Activated naive CD4-positive, alpha-beta T cell treated with anti-CD3 and anti-CD28 coated beads, Interleukin-2, amount 10 ng/mL, durations not matched to agents 7 days and 5 days (primary cell): ENCODE measurements at regions not wholly inside any gene's neighbourhood (a gene's known extent, or its start where the extent isn't known, plus 50 kb on each side); places are given as distances from the start of the nearest gene placed in this dataset.

Experiments
- CTCF ChIA-PET: fragments of 350-600 bp; sonication (Branson Sonifier 250); formaldehyde crosslinking; loops from one replicate; lab custom pipeline; 2021; ENCODE audit warnings: antibody characterized with exemption; lab: Charles Lee
- DNase-seq: peaks from one replicate; pipeline ENCODE4 v3.0.0-alpha.2; 2020
- H3K27ac Mint-ChIP-seq: one replicate; pipeline ENCODE4 v1.8.0; 2021; ENCODE audit warnings: mild to moderate bottlenecking, moderate library complexity, mixed read lengths
- H3K27me3 Mint-ChIP-seq: one replicate; pipeline ENCODE4 v1.8.0; 2021; ENCODE audit warnings: mild to moderate bottlenecking, mixed read lengths
- H3K36me3 Mint-ChIP-seq: one replicate; pipeline ENCODE4 v1.8.0; 2021; ENCODE audit warnings: mixed read lengths
- H3K4me1 Mint-ChIP-seq: one replicate; pipeline ENCODE4 v1.8.0; 2021; ENCODE audit warnings: mixed read lengths
- H3K4me3 Mint-ChIP-seq: one replicate; pipeline ENCODE4 v1.8.0; 2021; ENCODE audit warnings: mild to moderate bottlenecking, moderate library complexity, mixed read lengths
- H3K9me3 Mint-ChIP-seq: one replicate; pipeline ENCODE4 v1.8.0; 2021; ENCODE audit warnings: mixed read lengths

DNA sequence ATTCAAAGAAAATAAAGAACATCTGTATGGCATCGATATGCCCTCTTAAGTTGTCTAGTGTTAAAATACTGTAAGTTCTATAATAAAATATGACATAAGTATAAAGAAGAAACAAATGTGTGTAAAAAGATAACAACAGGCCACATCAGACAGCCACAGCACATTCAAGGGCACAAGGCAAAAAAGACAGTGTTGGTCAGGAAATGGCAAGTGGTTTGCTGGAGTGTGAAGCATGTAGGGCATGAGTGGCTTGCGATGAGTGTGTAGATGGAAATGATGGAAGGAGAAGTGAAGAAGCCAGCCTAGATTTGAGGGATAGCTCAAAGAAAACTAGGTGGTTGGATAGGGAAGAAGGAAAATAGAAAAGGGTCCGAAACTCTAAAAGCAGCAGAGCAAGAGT is 341.6 kb downstream of the CRPPA start:
- no peaks in the 10 kb centered on the region for H3K36me3 Mint-ChIP-seq
- no peak for DNase-seq
- no peaks in the 10 kb centered on the region for H3K4me1 Mint-ChIP-seq
- CTCF ChIA-PET: interaction anchor here (4.2 kb wide), 1 partner anchor 485 kb away, joined by 26 read pairs; no protein-coding TSS in a partner anchor
- H3K27me3 Mint-ChIP-seq: no peaks in the 10 kb centered on the region
- H3K27ac Mint-ChIP-seq: no peak overlapping the region
- no peak overlapping the region for H3K4me3 Mint-ChIP-seq
- H3K9me3 Mint-ChIP-seq: no peaks in the 10 kb centered on the region

DNA sequence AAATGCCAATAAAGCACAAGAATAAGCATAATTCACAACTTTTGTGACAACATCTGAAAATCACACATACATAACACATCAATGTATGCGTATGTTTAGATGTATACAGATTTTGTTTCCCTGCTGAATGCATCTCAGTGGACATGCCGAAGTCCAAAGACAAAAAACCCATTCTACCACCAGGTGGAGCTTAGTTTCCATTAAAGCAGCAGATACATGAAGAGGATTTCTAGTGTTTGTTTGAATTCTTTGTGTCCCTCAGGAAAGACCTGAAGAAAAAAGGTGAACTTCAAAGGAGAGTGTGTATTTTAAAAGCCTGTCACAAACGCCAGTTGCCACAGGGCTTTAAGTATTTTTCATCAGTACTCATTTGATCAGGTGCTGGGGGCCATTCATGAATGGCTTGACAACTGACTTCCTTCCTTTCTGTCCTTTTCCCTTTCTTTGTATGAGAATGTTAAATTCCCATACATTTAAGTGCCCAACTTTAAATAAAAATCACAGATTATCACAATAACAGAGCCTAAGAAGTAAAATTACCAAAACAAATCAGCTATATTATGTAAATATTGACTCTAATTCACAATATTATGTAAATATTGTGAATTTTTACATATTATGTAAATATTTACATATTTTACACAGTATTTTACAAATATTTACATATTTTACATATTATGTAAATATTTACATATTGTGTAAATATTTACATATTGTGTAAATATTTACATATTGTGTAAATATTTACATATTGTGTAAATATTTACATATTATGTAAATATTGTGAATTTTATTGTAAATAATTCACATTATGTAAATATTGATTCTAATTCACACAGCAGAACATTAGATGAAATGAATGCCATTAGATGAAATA is 343.0 kb downstream of the CRPPA start:
- CTCF ChIA-PET: interaction anchor here (0.6 to 4.2 kb wide), 4 partner anchors 9 to 486 kb away, joined by 3 to 26 read pairs (median 4); no protein-coding TSS in a partner anchor
- peak; percentile 32 for DNase-seq
- H3K27ac Mint-ChIP-seq: no peak overlapping the region
- no peak overlapping the region for H3K4me3 Mint-ChIP-seq
- no peaks in the 10 kb centered on the region for H3K36me3 Mint-ChIP-seq
- H3K4me1 Mint-ChIP-seq: no peaks in the 10 kb centered on the region
- no peaks in the 10 kb centered on the region for H3K27me3 Mint-ChIP-seq
- no peaks in the 10 kb centered on the region for H3K9me3 Mint-ChIP-seq

DNA sequence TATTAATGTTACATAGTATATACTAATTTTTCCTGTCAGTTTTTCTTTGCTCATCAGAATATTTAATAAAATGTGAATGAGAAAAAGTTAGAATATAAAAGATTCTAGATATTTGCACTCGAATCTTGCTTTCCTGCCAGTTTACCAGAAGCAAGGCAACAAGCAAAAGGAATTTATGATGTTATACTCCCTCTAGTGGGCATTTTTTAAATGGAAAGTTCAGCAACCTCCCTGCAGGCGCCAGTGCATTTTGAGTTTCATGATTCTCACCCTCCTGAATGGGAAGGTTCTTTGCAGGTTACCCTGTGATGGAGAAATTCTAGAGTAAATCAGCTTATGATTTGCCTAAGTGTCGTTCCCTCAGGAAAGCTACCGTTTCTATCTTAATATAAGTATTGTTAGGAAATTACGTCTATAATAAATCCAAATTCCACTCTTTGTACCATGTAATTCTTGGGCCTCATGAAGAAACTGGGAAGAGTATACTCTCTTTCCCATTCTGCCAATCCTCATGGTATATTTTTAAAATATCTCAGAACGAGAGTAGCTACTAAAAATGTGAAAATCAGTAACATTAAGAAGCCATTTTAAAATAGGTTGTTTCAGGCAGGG is 350.0 kb downstream of the CRPPA start:
- H3K36me3 Mint-ChIP-seq: no peaks in the 10 kb centered on the region
- no peaks in the 10 kb centered on the region for H3K9me3 Mint-ChIP-seq
- no peaks in the 10 kb centered on the region for H3K27me3 Mint-ChIP-seq
- peak; percentile 19 for DNase-seq
- CTCF ChIA-PET: interaction anchor here (1.3 kb wide), 1 partner anchor 1055 kb away, joined by 3 read pairs; no protein-coding TSS in a partner anchor
- H3K4me1 Mint-ChIP-seq: no peaks in the 10 kb centered on the region
- no peak overlapping the region for H3K27ac Mint-ChIP-seq
- no peak overlapping the region for H3K4me3 Mint-ChIP-seq

DNA sequence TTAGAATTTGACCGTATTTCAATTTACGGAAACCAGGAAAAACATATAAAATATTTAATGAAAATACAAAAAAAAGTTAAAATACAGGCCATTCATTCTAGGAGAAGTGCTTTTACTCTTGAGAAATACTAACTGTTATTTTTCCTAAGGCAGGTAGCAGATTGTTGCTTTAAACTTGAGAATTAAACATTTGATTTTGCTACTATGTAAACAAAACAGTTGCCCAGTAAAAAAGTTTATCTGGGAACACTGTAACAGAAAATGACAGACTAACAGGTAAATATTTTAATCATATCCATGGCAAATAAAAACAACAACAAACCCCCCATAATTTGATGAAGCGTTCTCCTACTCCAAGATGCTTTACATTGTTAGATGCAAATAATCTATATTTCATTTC is 350.5 kb downstream of the CRPPA start:
- no peaks in the 10 kb centered on the region for H3K9me3 Mint-ChIP-seq
- no peaks in the 10 kb centered on the region for H3K27me3 Mint-ChIP-seq
- DNase-seq: no peak
- no peak overlapping the region for H3K4me3 Mint-ChIP-seq
- no peaks in the 10 kb centered on the region for H3K36me3 Mint-ChIP-seq
- CTCF ChIA-PET: interaction anchor here (1.3 kb wide), 1 partner anchor 1055 kb away, joined by 3 read pairs; no protein-coding TSS in a partner anchor
- no peak overlapping the region for H3K27ac Mint-ChIP-seq
- H3K4me1 Mint-ChIP-seq: no peaks in the 10 kb centered on the region

DNA sequence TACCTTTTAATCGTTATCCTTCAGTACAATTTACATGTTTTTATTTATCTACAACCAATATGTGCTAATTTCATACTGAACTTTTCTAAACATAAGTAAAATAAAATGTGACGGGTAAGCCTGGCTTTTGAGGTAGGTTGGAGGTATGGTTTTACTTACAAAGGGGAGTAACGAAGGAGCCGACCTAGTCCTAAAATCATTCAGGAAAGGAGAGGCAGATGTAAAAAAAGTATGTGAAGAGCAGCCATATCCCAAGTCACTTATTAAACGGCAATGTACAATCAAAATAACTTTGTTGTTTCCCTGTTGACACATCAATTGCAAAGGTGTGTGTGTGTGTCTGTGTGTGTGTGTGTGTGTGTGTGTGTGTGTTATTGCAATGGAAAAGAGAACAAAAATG is 351.3 kb downstream of the CRPPA start:
- DNase-seq: no peak
- H3K27me3 Mint-ChIP-seq: no peaks in the 10 kb centered on the region
- H3K4me1 Mint-ChIP-seq: no peaks in the 10 kb centered on the region
- H3K36me3 Mint-ChIP-seq: no peaks in the 10 kb centered on the region
- no peak overlapping the region for H3K4me3 Mint-ChIP-seq
- no peak overlapping the region for H3K27ac Mint-ChIP-seq
- H3K9me3 Mint-ChIP-seq: no peaks in the 10 kb centered on the region
- CTCF ChIA-PET: interaction anchor here (1.3 kb wide), 1 partner anchor 1054 kb away, joined by 3 read pairs; no protein-coding TSS in a partner anchor

DNA sequence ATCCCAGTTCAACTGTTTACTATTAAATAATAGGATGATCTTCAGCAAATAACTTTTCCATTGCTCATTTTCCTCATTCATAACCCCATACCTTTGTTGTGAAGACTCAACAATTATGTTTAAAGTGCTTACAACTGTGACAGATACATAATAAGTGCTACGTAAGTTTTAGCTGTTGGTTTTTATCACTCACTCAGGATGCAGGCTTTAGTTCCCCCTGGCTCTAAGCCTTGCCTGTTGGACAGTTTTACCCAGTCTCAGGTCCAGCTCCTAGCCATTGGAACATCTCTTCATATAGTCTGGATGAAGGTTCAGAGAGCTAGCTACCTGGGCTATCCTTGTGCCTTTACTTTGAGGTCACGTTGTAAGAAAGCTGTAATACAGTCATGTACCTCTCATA is 353.2 kb downstream of the CRPPA start:
- Mint-ChIP-seq H3K36me3 (no peaks in the 10 kb centered on the region), H3K27me3 (no peaks in the 10 kb centered on the region), H3K4me3 (no peak overlapping the region), H3K4me1 (no peaks in the 10 kb centered on the region), H3K9me3 (no peaks in the 10 kb centered on the region), H3K27ac (no peak overlapping the region)
- no peak for DNase-seq
- CTCF ChIA-PET: no interaction called here

DNA sequence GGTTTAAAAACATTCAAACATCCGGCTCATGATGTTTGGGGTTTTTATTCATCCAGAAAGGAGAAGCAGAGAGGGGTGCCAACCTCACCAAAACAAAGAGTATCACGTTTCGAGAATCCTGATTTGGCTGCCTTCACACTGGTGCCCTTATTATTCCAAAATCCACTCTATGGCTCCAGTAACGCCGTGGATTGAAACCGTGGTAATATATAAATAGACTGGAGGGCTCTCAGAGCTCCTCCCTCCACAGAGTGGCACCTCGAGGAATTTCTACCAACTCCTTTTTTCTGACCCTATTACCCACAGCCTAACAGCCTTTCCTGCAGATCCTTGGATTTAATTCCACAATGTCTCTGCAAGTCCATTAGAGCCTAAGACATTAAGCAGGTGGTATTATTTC is 353.6 kb downstream of the CRPPA start:
- Mint-ChIP-seq H3K4me3 (no peak overlapping the region), H3K27me3 (no peaks in the 10 kb centered on the region), H3K36me3 (no peaks in the 10 kb centered on the region), H3K27ac (no peak overlapping the region), H3K4me1 (no peaks in the 10 kb centered on the region), H3K9me3 (no peaks in the 10 kb centered on the region)
- DNase-seq: no peak
- CTCF ChIA-PET: no interaction called here

DNA sequence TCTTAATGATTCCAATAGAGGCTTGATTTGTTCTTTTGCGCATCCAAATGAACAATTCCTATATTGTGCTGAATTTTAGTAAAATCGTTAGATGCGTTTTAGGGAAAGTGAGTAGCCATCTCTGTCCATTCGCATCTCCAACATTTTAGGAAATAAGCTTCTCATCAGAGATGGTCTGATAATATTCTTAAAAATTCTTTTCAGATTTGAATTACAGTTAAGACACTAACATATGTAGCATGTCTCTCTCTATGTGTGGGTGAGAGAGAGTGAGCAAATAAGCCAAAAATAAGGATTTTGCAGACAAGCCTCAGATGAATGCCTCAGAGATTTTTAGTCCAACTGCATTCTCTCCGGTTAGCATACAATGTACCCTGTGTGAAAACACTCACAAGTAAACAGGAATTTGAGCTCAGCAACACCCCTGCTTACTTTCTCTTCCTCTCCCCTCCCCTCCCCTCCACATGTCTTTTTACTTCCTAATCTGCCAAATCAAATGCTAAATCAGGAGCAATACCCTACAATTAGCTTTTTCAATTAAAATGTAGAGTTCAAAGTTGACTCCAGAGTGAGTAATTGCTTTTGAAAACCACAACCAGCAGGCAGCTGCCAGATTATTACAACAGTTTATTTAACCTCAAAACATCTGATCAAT is 354.4 kb downstream of the CRPPA start:
- DNase-seq: no peak
- H3K9me3 Mint-ChIP-seq: no peaks in the 10 kb centered on the region
- H3K4me1 Mint-ChIP-seq: no peaks in the 10 kb centered on the region
- H3K27me3 Mint-ChIP-seq: no peaks in the 10 kb centered on the region
- H3K4me3 Mint-ChIP-seq: no peak overlapping the region
- H3K27ac Mint-ChIP-seq: no peak overlapping the region
- CTCF ChIA-PET: no interaction called here
- no peaks in the 10 kb centered on the region for H3K36me3 Mint-ChIP-seq

DNA sequence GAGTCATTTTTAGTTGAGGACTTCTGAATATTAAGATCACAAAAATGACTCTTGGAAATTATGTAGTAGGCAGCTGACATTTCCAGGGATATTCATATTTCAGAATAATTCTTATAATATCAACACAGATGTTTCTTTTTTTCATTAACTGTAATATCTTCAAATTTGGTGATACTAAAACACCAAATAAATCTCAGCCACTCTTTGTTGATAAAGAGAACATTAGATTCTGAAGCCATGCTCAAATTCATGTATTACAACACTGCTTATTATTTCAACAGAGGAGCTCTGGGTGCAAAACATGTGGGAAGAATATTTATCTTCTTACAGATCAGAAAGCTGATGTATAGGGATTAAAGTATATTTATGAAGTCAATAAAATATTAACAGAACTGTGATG is 355.4 kb downstream of the CRPPA start:
- DNase-seq: no peak
- Mint-ChIP-seq H3K27ac (no peak overlapping the region), H3K27me3 (no peaks in the 10 kb centered on the region), H3K4me1 (no peaks in the 10 kb centered on the region), H3K36me3 (no peaks in the 10 kb centered on the region), H3K9me3 (no peaks in the 10 kb centered on the region), H3K4me3 (no peak overlapping the region)
- CTCF ChIA-PET: interaction anchor here (0.8 kb wide), 1 partner anchor 499 kb away, joined by 3 read pairs; no protein-coding TSS in a partner anchor

DNA sequence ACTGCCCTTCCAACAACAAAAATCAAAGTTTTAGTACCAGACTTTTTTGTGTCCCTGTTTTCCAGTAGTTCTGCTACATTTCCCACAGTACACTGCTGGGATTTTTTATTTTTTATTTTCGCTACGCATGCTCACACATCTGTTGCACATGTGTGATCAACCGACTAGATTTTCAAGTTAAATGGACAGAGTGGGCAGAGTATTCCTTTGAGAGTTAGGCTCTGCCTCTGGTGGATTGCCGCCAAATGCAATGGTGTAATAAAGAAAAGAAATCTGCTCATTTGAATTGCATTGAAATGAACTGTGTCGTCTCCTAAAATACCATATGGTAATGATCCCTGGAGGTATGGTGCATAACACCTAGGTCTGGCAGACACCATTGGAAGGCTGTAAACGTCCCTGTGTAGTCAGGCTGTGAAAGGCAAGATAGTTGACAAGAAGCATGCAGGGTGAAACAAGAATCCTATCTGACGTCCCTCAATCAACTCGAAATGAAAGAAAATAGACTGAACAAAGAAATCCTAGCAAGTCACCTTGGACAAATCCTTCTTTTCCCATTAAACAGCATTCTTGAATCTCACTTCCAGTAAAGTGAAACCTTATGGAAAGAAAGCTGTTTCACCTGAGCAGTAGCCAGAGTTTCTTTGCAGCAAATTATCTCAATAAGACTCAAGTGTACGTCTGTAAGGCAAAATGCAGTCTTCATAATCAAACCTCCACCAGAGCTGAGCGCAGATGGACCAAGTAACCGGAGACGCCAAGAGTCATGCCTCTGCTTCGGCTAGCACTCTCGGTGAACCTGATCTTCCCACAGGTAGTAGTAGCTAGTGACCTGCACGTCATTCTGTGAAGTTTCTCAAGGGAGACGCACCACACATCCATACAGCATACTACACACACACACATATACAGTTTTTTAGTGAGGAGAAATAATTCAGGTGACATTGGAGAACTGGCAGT is 357.3 kb downstream of the CRPPA start:
- H3K9me3 Mint-ChIP-seq: no peaks in the 10 kb centered on the region
- no peak for DNase-seq
- no peak overlapping the region for H3K27ac Mint-ChIP-seq
- no peaks in the 10 kb centered on the region for H3K4me1 Mint-ChIP-seq
- no peaks in the 10 kb centered on the region for H3K36me3 Mint-ChIP-seq
- CTCF ChIA-PET: no interaction called here
- no peak overlapping the region for H3K4me3 Mint-ChIP-seq
- H3K27me3 Mint-ChIP-seq: no peaks in the 10 kb centered on the region

DNA sequence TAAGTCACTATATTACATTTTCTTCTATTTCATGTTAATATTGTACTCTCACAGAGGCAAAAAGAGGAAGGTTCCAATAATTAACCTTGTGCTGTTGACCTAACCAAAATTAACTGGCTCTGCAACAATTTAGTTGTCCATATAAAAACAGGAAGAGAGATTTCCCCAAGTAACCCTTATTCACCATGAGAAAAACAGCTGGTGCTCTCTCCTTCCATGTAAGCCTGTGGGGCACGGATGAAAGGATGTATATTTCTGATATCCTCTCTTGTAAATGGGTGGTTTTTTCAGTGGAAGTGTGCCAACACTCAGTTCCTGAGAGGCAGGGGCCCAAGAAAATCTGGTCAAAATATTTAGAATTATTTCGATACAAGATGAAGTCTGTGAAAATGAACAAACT is 358.1 kb downstream of the CRPPA start:
- Mint-ChIP-seq H3K36me3 (no peaks in the 10 kb centered on the region), H3K27me3 (no peaks in the 10 kb centered on the region), H3K4me3 (no peak overlapping the region), H3K4me1 (no peaks in the 10 kb centered on the region), H3K9me3 (no peaks in the 10 kb centered on the region), H3K27ac (no peak overlapping the region)
- no peak for DNase-seq
- CTCF ChIA-PET: no interaction called here

DNA sequence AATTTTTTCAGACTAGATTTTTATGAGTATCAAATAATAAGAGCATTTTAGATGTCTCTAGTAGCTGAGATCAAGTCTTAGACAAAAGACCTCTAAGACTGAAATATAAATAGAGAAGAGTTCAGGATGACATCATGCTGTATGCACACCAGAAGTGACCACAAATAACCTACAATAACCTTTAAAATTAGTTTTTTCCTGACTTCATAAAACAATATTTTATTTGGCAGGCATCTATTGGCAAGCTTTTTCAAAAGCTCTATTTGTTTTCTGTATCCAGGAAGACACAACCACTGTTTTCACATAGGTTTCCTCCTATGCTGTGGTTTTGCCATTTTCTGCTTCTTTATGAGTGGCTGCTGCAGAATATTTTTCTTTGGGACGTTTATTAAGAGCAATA is 359.1 kb downstream of the CRPPA start:
- DNase-seq: no peak
- Mint-ChIP-seq H3K4me3 (no peak overlapping the region), H3K9me3 (no peaks in the 10 kb centered on the region), H3K36me3 (no peaks in the 10 kb centered on the region), H3K27me3 (no peaks in the 10 kb centered on the region), H3K27ac (no peak overlapping the region), H3K4me1 (no peaks in the 10 kb centered on the region)
- CTCF ChIA-PET: no interaction called here

DNA sequence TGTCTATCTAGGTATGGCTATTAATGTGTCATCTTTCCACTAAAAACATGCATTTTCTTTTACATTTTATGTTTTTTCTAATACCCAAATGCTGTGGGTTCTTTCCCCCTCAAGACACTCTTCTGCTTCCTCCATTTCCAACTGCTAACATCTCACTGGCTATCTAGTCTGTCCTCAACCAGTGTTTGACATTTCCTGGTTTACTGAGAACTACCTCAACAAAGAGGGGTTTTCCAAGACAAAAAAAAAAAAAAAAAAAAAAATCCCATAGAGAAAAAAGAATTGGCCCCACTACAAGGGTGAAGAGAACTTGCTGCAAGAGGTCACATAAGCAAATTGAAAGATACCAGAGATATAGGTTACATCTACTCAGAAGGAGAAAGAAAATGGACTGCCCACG is 359.7 kb downstream of the CRPPA start:
- CTCF ChIA-PET: no interaction called here
- Mint-ChIP-seq H3K27me3 (no peaks in the 10 kb centered on the region), H3K4me1 (no peaks in the 10 kb centered on the region), H3K9me3 (no peaks in the 10 kb centered on the region), H3K36me3 (no peaks in the 10 kb centered on the region), H3K4me3 (no peak overlapping the region), H3K27ac (no peak overlapping the region)
- DNase-seq: no peak
